GM10248 (cell line): ENCODE measurements at regions not wholly inside any gene's neighbourhood (a gene's known extent, or its start where the extent isn't known, plus 50 kb on each side); places are given as distances from the start of the nearest gene placed in this dataset.

Experiments
- CTCF ChIA-PET: fragments of 300-600 bp; sonication (Branson Sonifier 250); formaldehyde crosslinking; extraction: SDS; loops from one replicate; lab custom pipeline; 2021; ENCODE audit warnings: antibody characterized with exemption; lab: Yijun Ruan, JAX
- POLR2A ChIA-PET: fragments of 350-650 bp; sonication (Branson Sonifier 250); formaldehyde crosslinking; extraction: SDS; loops from one replicate; lab custom pipeline; 2020; ENCODE audit warnings: antibody characterized with exemption; lab: Yijun Ruan, JAX
- DNase-seq: peaks from one replicate; pipeline ENCODE4 v3.0.0; 2012; ENCODE audit errors: extremely low spot score
- TF ChIP-seq, protein P1 (sequence below): IDR thresholded peaks from 2 replicates; pipeline ENCODE4 v1.5.1; 2012; ENCODE audit warnings: mild to moderate bottlenecking, low read depth; ENCODE audit errors: extremely low read depth, missing control alignments, control extremely low read depth

DNA sequence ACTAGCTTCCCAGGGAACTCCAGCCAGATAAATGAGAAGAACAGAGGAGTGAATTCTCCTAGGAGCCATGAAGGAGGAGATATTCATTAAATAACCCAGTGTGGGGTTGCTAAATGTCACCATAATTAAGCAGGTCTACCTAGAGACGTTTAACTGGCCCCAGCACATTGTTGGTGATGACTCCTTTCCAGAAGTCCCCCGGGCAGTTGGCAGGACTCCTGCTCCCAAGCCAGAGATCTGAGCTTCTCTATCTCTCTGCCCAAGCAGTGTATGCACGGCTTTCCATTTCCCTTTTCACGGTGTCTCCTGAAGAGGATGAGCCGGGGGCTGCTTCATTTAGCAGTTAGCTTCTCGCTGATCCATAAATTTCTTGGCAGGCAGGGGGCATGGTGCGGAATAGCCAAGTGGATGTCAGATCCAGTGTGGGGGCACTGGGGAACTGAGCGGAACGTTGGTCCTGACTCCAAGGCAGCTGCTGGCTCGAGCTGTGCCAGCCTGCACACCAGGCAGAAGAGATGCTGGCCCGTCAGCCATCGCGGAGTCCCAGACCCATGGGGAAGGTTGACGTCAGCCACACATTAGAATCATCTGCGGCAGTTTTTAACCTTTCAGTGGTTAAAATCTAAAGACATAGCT lies 142.0 kb upstream of the NPY start:
- TF ChIP-seq, protein P1, sequence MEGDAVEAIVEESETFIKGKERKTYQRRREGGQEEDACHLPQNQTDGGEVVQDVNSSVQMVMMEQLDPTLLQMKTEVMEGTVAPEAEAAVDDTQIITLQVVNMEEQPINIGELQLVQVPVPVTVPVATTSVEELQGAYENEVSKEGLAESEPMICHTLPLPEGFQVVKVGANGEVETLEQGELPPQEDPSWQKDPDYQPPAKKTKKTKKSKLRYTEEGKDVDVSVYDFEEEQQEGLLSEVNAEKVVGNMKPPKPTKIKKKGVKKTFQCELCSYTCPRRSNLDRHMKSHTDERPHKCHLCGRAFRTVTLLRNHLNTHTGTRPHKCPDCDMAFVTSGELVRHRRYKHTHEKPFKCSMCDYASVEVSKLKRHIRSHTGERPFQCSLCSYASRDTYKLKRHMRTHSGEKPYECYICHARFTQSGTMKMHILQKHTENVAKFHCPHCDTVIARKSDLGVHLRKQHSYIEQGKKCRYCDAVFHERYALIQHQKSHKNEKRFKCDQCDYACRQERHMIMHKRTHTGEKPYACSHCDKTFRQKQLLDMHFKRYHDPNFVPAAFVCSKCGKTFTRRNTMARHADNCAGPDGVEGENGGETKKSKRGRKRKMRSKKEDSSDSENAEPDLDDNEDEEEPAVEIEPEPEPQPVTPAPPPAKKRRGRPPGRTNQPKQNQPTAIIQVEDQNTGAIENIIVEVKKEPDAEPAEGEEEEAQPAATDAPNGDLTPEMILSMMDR = no peak

DNA sequence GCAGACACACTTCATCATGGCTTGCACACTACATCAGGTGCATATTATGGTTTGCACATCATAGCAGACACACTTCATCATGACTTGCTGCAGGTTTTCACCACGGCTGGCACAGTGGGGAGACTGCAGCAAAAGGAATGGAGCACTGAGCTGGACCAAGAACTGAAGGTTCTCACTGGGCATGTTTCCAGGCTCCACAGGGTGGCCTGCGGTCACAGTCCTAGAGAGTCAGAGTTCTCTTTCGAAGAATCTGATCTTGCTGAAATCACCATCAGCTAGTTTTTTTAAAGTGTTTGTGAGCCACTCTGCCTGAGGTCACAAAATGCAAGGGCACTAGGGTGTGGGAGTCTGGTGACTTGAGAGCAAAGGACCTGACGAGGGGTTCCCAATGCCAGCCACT lies 140.4 kb upstream of the NPY start:
- TF ChIP-seq, protein P1 = no peak
- ChIA-PET POLR2A (no interaction called here), CTCF (no interaction called here)
- DNase-seq = no peak

More for the DNA sequence above, 142.0 kb upstream of the NPY start:
- DNase-seq = no peak
- POLR2A ChIA-PET = no interaction called here
- CTCF ChIA-PET = interaction anchor here (1.4 kb wide), 1 partner anchor 15 kb away, joined by 5 read pairs; no protein-coding TSS in a partner anchor

DNA sequence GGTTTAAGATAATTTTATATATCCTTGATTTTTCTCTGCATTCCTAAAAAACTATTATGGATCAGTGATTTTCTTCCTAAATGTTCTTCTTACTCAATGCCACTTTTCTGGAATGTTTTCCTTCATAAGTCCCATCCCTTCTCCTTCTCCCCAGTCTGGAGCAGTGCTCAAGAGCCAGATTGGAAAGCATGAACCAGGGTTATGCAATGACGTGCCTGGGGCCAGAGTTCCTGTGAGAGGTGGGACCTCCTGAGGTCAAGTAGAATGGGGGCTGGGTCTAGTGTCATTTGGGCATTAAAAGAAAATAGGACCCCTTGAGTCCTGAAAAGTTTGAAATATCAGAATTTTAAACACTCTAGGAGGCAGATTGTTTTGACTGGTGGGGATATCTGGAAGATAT lies 132.0 kb upstream of the NPY start:
- DNase-seq = no peak
- TF ChIP-seq, protein P1 = no peak
- ChIA-PET CTCF (no interaction called here), POLR2A (no interaction called here)

DNA sequence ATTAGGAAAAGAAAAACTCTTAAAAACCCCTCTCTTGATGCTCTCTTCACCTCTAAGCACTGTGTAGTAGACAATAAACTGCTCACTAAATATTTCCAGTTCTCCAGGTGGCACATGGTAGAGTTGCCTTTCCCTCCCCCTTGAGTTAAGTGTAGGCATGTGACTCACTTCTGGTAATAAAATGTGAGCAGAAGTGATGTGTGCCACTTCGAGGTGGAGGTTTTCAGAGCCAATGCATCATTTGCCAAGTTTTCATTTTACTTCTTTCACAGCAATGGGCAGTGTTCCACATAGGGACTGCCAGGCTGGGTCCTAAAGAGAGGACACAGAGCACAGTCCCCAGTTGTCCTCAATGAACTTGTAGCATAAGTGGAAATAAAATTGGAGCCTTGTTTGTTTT lies 131.6 kb upstream of the NPY start:
- DNase-seq = no peak
- POLR2A ChIA-PET = no interaction called here
- TF ChIP-seq, protein P1 = no peak
- CTCF ChIA-PET = no interaction called here

DNA sequence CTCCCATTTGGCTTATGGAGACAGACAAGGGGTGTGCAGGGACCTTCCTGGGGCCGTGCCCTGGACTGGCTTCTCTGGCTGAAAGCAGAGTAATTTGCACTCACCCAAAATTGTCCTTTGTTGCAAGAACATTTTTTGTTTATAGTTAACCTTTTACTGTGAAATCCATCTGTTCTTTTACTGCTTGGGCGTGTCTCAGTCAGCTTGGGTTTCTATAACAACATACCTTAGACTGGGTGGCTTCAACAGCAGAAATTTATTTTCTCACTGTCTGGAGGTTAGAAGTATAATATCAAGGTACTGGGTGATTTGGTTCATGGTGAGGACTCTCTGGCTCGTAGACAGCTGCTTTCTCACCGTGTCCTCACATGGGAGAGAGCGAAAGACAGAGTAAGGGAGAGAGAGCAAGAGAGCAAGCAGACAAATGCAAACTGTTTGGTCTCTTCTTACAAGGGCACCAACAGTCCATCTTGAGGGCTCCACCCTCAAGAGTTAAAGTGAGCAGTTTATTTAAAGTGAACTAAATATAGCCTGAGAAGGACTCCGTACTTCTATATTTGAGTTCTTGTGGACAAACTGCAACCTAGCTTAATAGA lies 131.0 kb upstream of the NPY start:
- ChIA-PET CTCF (no interaction called here), POLR2A (no interaction called here)
- no peak for DNase-seq

DNA sequence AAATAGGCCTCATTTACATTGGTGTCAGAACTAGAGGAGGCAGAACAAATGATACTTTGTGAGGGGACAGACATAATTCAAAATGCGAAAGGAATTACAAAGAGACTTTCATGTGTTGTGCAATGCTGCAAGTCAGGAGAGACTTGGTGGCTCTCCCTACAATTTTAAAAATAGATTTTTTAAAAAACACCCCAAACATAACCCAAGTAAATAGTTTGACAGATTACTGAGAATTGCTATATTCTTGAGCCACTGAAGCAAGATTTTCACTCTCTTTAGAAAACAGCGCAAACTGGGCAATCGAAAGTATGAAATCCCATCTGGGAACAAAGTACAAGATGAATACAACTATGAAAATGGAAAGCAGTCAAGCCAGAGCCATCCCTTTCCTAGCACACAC lies 126.3 kb upstream of the NPY start:
- TF ChIP-seq, protein P1 = no peak
- POLR2A ChIA-PET = no interaction called here
- CTCF ChIA-PET = no interaction called here
- no peak for DNase-seq

More for the DNA sequence above, 131.0 kb upstream of the NPY start:
- TF ChIP-seq, protein P1 = no peak
